Fibroblast of the conjunctiva (primary cell): ENCODE measurements at regions not wholly inside any gene's neighbourhood (a gene's known extent, or its start where the extent isn't known, plus 50 kb on each side); places are given as distances from the start of the nearest gene placed in this dataset.

Source experiments
- DNase-seq: peaks from one replicate; pipeline ENCODE4 v3.0.0-alpha.2; 2010; ENCODE audit warnings: low read depth

- no peak for DNase-seq
Observed at GRCh38 chr2:143916781-143917180, 603.1 kb downstream of the ZEB2 start.

DNA sequence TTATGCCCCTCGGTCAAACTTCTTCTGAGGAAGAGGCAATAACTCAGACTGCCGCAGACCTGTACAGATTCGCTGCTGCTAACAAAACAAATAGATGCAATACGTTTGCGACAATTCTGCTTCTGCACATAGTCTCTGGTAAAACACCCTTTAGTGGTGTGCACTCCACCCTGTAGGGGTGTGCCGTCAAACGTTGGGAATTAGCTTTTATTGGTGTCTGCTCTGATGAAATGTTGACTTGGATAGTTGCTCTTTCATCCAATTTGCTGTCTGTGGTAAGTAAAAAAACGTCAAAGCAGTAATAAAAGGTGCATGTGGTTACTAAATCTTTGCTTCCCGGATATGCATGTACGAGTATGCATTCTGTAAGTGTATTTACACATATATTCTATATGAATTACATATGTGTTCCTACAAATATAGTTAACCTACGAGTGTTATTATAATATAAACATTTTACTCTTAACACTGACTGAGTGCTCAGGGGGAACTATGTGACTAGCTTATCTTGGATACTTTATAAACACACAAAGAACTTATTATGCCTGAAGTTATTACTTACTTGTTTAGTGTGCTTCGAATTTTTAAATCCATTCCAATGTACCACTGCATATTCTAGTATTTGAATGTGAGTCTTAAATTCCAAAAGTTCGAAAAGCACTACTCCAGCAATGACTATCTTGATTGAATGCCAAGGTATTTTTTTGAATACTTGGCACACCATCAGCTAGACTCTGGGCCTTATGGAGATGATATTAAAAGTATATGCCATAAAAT, 610.2 kb downstream of the ZEB2 start:
- DNase-seq = no peak

- DNase-seq = no peak
Observed at GRCh38 chr2:143908843-143909242, 611.1 kb downstream of the ZEB2 start.

DNA sequence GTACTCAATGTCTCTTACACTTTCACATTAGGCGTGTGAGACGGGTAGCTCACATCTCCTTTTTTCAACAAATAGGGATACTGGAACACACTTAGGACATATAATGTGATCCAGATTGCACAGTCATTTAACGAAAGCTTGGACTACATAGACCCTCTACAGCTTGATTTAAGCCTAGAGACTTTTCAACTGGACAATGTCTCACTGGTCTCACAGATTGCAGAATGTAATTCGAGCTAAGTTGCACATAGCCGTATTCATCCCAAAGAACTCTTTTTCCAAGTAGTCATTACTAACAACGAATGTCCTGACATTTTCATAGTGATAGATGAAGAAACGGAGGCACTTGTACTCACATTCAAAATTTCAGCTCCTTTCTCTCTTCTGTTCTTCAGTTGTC, 612.1 kb downstream of the ZEB2 start:
- peak; percentile 59 for DNase-seq

DNA sequence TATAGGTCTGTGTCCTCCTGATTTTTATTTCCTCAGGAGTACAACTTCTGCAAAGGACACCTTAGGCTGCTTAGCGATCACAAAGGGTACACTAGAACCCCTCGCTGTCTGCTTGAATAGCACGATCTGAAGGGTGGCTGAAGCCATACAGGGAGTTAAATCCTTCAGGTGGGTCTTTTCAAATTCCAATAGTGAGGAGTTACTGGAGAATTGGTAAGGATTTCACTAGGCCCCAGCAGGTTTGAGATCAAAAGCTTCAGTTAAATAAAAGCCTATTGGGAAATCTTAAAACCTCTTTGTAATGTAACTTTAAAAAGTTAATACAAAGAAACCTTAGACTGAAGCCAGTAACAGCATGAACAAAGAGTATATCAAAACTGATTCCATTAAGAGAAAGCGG, 613.1 kb downstream of the ZEB2 start:
- DNase-seq = no peak

DNA sequence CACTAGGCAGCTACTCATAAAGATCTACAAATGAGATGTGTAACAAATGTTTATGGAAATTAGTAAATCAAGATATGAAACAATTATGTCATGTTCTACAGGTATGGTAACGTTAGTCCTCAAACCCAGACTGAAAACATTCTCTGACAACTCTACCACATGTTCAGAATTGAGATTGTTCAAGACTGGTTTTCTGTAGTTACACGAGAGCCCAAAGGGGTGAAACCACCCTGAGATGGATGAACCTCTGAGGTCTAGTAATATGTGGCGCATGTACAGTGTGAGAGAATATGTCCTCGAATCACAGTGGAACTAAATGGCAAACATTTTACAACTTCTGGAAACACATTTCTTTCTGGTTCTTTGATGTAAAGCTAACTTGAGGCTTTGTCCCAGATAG, 614.3 kb downstream of the ZEB2 start:
- DNase-seq = no peak

- no peak for DNase-seq
Observed at GRCh38 chr2:143903172-143903856, 616.6 kb downstream of the ZEB2 start.

DNA sequence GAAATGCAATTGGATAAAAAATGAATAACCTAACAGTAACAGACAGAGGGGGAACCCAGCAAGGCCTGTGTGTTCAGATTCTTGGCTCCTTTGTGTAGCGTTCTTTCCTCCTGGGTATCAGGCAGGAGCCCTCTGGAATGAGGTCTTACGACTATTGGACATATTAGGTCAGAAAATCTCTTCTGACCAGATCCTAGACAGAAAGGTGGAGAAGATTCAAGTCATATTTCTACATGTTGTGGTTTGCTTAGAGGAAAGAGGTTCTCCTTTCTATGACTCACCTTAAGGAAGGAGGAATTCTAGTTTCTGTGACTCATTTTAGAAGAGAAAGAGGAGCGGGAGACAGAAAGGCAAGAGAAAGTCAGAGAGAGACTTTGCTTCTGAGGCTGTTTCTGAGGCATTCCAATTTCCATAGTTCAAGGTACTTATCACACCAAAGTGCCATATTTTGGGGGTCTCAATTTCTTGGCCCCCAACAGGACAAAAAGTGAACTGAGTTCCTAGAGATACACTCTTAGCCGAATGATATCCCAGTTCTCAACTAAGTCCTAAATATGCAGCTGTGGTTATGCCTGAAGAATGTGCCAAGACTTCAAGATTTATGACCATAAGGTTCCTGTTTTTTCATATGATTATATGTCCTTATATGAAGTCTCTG, 618.6 kb downstream of the ZEB2 start:
- DNase-seq = peak; percentile 10

GRCh38 chr2:143899987-143900386, 619.9 kb downstream of the ZEB2 start:
- DNase-seq = no peak

DNA sequence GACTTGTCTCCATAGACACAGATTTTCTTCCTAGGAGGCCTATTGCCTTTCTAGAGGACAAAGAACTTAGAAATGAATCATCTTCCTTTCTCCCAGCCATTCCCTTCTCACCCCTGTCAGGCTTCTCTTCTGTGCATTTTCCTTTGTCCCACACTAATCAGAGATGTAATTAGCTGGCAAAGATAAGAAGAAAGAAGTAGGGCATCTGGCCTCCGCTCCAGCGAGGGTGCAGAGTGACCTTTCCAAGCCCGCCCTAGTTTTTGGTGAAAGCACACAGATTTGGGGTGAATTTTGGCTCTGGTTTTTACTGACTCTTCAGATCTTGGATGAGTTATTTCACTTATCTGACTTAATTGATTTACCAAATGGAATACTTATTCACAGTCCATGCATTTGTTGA, 626.5 kb downstream of the ZEB2 start:
- DNase-seq = no peak

GRCh38 chr2:143891879-143892308, 628.0 kb downstream of the ZEB2 start:
- DNase-seq = no peak

- DNase-seq = no peak
Observed at GRCh38 chr2:143890798-143891197, 629.1 kb downstream of the ZEB2 start.

- no peak for DNase-seq
Observed at GRCh38 chr2:143889216-143889615, 630.7 kb downstream of the ZEB2 start.

GRCh38 chr2:143885461-143885860, 634.5 kb downstream of the ZEB2 start:
- no peak for DNase-seq

DNA sequence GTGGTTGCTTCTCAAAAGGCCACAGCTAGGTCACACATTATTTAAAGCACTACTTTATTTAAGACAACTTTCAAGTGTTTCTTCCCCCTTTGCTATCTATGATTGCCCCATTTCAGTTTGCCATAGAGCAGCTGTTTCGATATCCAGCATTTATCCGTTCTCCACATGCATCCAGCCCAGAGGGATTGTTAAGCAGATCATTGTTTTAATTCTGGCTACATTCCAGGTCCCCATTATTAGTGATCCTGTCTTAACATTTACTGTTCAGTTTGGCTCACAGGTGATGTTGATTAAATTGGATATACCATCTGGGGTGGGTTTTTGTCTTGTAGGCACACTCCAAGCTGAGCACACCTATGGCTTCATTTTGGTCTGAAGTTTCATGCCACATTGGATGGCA, 638.7 kb downstream of the ZEB2 start:
- DNase-seq = no peak

DNA sequence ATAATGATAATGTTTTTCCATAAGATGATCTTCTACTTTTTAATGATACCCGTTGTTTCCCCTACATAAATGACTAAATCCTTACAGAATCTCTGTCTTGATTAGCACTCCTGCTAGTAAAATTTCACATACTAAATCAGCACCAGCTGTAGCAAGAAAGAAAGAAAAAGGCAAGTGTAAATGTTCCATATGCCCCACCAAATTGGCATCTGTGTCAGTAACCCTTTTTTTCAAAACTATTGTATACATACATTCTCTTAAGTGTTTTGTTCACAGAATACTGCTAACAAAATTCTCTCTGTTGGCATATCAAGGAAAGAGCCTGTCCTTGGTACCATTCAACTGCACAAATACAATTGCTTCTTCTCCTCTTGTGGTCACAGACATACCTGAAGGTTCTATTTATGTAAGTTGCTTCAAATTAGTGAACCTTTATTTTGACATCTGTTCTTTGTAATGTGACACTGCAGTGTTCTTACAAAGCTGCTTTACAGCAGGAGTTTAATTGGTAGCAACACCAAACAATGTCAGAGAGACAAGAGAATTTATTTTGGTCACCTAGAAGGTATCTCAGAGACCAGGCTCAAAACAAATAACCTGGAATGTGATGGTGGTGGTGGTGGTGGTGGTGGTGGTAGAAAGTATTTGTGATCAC, 641.9 kb downstream of the ZEB2 start:
- no peak for DNase-seq

DNA sequence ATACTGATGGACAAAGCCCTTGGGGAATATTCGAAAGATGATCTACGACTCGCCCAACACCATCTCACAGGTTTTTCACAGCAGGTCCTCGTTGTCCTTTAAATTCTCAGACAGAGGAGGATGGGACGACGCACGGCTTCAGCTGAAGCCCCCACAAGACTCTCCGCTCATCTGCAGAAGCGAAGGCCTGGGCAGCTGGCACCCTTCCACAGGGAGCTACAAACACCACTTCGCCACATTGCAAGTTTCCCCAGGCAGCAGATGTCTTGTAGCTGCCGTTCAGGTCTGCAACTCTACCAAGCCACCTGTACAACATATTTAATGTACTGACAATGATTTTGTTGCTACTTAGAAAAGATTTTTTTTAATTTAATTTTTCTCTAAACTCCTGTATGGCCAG, 642.9 kb downstream of the ZEB2 start:
- no peak for DNase-seq

DNA sequence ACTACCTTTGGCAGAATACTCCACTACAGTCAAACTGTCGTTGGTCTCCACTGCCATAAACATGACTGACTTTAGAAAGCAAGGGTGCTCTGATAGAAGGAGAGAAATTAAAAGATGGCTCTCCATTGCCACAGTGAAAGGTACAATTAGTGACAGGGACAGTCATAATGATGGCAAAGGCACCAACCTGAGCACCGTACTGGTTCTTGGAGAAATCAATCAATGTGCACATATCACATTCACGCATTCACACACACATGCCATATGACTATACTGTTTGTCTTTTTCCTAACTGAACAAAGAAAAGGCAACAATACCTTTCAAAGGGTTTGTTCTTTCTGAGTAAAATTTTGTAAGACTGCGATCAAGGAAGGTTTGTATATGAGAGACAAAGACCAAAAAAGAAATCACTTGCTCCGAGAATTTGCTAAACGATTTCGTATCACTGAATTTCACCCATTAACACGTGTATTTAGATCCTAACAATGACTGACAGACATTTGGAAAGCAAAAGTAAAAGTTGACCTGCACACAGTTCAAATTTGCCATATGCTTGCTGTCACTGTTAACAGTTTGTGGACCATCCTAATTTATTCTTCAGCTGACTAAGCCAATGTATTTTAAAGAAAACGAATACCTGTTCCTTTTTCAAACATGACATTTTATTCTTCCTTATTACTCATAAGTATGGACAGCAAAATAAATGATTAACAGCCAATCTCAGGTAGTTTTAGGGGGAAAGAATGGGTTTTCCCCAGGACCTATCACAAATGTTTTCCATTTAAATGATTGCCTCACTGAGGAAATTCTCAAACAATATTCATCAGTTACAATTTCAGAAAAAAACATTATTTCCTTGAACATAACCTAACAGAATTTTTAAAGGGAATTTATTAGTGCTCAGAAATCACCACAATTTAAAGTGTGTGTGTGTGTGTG, 644.4 kb downstream of the ZEB2 start:
- no peak for DNase-seq

DNA sequence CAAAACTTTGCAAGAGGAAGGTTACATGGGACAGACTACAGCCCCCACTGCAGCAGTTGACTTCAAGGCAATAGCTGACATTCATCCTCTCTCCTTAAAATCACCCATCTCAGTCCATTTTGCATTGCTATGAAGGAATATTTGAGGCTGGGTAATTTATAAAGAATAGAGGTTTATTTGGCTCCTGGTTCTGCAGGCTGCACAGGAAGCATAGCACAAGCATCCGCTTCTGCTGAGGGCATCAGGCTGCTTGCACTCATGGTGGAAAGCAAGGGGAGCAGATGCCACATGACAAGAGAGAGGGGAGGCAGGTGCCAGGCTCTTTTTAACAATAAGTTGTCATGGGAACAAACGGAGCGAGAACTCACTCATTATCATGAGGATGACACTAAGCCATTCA, 646.0 kb downstream of the ZEB2 start:
- no peak for DNase-seq

GRCh38 chr2:143870696-143871095, 649.2 kb downstream of the ZEB2 start:
- no peak for DNase-seq

DNA sequence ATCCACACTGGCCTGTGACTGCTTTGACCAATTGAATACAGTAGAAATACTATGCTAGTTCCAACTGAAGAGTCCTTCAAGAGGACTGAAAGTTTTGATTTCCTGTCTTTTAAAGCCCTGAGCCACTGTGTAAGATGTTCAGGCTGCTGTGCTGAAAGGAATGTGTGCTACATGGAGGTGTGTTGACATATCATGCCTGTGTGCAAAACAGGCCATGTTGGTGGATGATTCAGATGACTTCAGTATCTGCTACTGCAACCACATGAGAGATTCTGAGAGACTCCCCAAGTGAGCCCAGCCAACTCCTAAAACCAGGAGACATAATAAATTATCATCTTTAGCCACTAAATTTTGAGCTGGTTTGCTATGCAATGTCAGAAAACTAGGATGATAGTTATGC, 662.9 kb downstream of the ZEB2 start:
- DNase-seq = no peak

DNA sequence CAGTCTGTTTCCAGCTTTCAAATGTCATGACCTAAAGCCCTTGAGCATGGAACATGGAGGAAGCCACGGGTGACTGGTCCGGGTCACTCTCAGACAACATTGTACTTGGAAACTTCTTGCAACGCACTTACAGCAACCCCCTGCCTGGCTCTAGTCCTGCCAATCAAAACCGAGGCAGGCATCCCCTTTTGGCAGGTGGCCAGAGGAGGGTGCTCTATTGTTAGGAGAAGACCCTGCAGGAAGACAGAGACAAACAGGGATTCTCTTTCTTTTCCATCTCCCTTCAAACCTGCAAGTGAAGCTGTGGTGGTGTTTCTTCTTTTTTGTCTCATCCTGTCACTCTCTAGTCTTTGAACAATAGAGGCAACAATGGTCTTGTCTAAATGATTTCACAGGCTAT, 667.2 kb downstream of the ZEB2 start:
- DNase-seq = no peak
